MM.1S (cell line): ENCODE measurements at regions not wholly inside any gene's neighbourhood (a gene's known extent, or its start where the extent isn't known, plus 50 kb on each side); places are given as distances from the start of the nearest gene placed in this dataset.

ENCODE experiments used
- DNase-seq: peaks from one replicate; pipeline ENCODE4 v3.0.0-alpha.2; 2015
- H2AFZ ChIP-seq: fragments of 300-600 bp; sonication (generic); 2 replicates; pipeline ENCODE4 v1.6.0; 2016; ENCODE audit warnings: antibody characterized with exemption, low read length
- H3F3A ChIP-seq: fragments of 300-600 bp; sonication (generic); 2 replicates; pipeline ENCODE4 v1.6.1; 2016; ENCODE audit warnings: mild to moderate bottlenecking, antibody characterized with exemption, low read length, moderate library complexity, mixed read lengths; ENCODE audit not compliant: insufficient read depth
- H3K27ac ChIP-seq: fragments of 300-600 bp; sonication (generic); 2 replicates; pipeline ENCODE4 v1.5.1; 2016; ENCODE audit warnings: mild to moderate bottlenecking, low read length
- H3K27me3 ChIP-seq: fragments of 300-600 bp; sonication (generic); replicated peaks from 2 replicates; pipeline ENCODE4 v1.6.0; 2016; ENCODE audit warnings: low read length; ENCODE audit not compliant: insufficient read depth
- H3K36me3 ChIP-seq: fragments of 300-600 bp; sonication (generic); replicated peaks from 2 replicates; pipeline ENCODE4 v1.6.1; 2016; ENCODE audit warnings: mild to moderate bottlenecking, low read length, mixed read lengths; ENCODE audit not compliant: insufficient read depth
- H3K4me1 ChIP-seq: fragments of 300-600 bp; sonication (generic); 2 replicates; pipeline ENCODE4 v1.6.1; 2016; ENCODE audit warnings: low read length, mixed read lengths
- H3K4me2 ChIP-seq: fragments of 300-600 bp; sonication (generic); 2 replicates; pipeline ENCODE4 v1.6.0; 2016; ENCODE audit warnings: low read depth, low read length
- H3K4me3 ChIP-seq: fragments of 300-600 bp; sonication (generic); 2 replicates; pipeline ENCODE4 v1.5.1; 2016; ENCODE audit warnings: low read length, mixed read lengths
- H3K79me2 ChIP-seq: fragments of 300-600 bp; sonication (generic); 2 replicates; pipeline ENCODE4 v1.6.1; 2016; ENCODE audit warnings: mixed run types, low read length, mixed read lengths
- H3K9ac ChIP-seq: fragments of 300-600 bp; sonication (generic); 2 replicates; pipeline ENCODE4 v1.6.1; 2016; ENCODE audit warnings: low read length, mixed read lengths
- H3K9me2 ChIP-seq: fragments of 300-600 bp; sonication (generic); replicated peaks from 2 replicates; pipeline ENCODE4 v1.6.1; 2016; ENCODE audit warnings: mild to moderate bottlenecking, low read length, mixed read lengths; ENCODE audit not compliant: insufficient read depth
- H3K9me3 ChIP-seq: fragments of 300-600 bp; sonication (generic); replicated peaks from 2 replicates; pipeline ENCODE4 v1.6.1; 2016; ENCODE audit warnings: mild to moderate bottlenecking, low read length, mixed read lengths; ENCODE audit not compliant: insufficient read depth
- H4K20me1 ChIP-seq: fragments of 300-600 bp; sonication (generic); 2 replicates; pipeline ENCODE4 v1.6.1; 2016; ENCODE audit warnings: mild to moderate bottlenecking, low read length, moderate library complexity, mixed read lengths; ENCODE audit not compliant: insufficient read depth
- CTCF ChIP-seq: fragments of 300-600 bp; sonication (generic); IDR thresholded peaks from 2 replicates; pipeline ENCODE4 v1.5.1; 2016; ENCODE audit warnings: antibody characterized with exemption, low read length, mixed read lengths
- EZH2 ChIP-seq: fragments of 300-600 bp; sonication (generic); optimal IDR thresholded peaks from 2 replicates; pipeline ENCODE3; 2017; ENCODE audit warnings: low read depth, mild to moderate bottlenecking, antibody characterized with exemption, low read length, mixed read lengths
- EZH2phosphoT487 ChIP-seq: fragments of 300-600 bp; sonication (generic); IDR thresholded peaks from 2 replicates; pipeline ENCODE4 v1.6.1; 2018; ENCODE audit warnings: antibody characterized with exemption, low read length

GRCh38 chr5:56514245-56514644 is 281.1 kb upstream of the ANKRD55 start:
- no peak for DNase-seq
- no peaks in the 10 kb centered on the region for H3K79me2 ChIP-seq
- H3F3A ChIP-seq = no peaks in the 10 kb centered on the region
- H3K27ac ChIP-seq = no peak overlapping the region
- H3K4me3 ChIP-seq = no peak overlapping the region
- 0 out of 2 replicates have a peak, but pooled peaks cover 4% of the 10 kb centered on the region for H3K4me1 ChIP-seq
- no peaks in the 10 kb centered on the region for H3K9me2 ChIP-seq
- no peaks in the 10 kb centered on the region for H3K9me3 ChIP-seq
- no peak overlapping the region for H3K9ac ChIP-seq
- no peaks in the 10 kb centered on the region for H3K27me3 ChIP-seq
- H2AFZ ChIP-seq = no peak overlapping the region
- H3K36me3 ChIP-seq = no peaks in the 10 kb centered on the region
- no peaks in the 10 kb centered on the region for H4K20me1 ChIP-seq
- no peak overlapping the region for H3K4me2 ChIP-seq
- TF ChIP-seq EZH2phosphoT487 (no peak), EZH2 (no peak), CTCF (no peak)

- no peak for DNase-seq
- H3K27me3 ChIP-seq = no peaks in the 10 kb centered on the region
- H3K36me3 ChIP-seq = no peaks in the 10 kb centered on the region
- H3K4me1 ChIP-seq = 0 out of 2 replicates have a peak, but pooled peaks cover 4% of the 10 kb centered on the region
- no peaks in the 10 kb centered on the region for H3F3A ChIP-seq
- H3K9me3 ChIP-seq = no peaks in the 10 kb centered on the region
- no peak overlapping the region for H3K9ac ChIP-seq
- H2AFZ ChIP-seq = no peak overlapping the region
- no peaks in the 10 kb centered on the region for H3K9me2 ChIP-seq
- no peaks in the 10 kb centered on the region for H3K79me2 ChIP-seq
- H4K20me1 ChIP-seq = no peaks in the 10 kb centered on the region
- no peak overlapping the region for H3K4me2 ChIP-seq
- H3K4me3 ChIP-seq = no peak overlapping the region
- H3K27ac ChIP-seq = no peak overlapping the region
- no peak for TF ChIP-seq CTCF
- TF ChIP-seq EZH2phosphoT487 = no peak
These were observed 280.0 kb upstream of the ANKRD55 start for GRCh38 chr5:56513141-56513540.

GRCh38 chr5:56512313-56512996 is 279.3 kb upstream of the ANKRD55 start:
- H3K36me3 ChIP-seq = no peaks in the 10 kb centered on the region
- no peak overlapping the region for H2AFZ ChIP-seq
- 0 out of 2 replicates have a peak, but pooled peaks cover 4% of the 10 kb centered on the region for H3K4me1 ChIP-seq
- H4K20me1 ChIP-seq = no peaks in the 10 kb centered on the region
- no peak overlapping the region for H3K4me2 ChIP-seq
- no peak for DNase-seq
- H3K79me2 ChIP-seq = no peaks in the 10 kb centered on the region
- no peaks in the 10 kb centered on the region for H3K27me3 ChIP-seq
- H3K4me3 ChIP-seq = no peak overlapping the region
- H3F3A ChIP-seq = no peaks in the 10 kb centered on the region
- H3K9me3 ChIP-seq = no peaks in the 10 kb centered on the region
- no peak for TF ChIP-seq EZH2phosphoT487
- TF ChIP-seq EZH2 = no peak
- H3K9ac ChIP-seq = no peak overlapping the region
- no peaks in the 10 kb centered on the region for H3K9me2 ChIP-seq
- H3K27ac ChIP-seq = no peak overlapping the region

GRCh38 chr5:56511326-56511841 is 278.3 kb upstream of the ANKRD55 start:
- Histone ChIP-seq H3F3A (no peaks in the 10 kb centered on the region), H3K9ac (no peak overlapping the region), H2AFZ (no peak overlapping the region), H3K4me1 (0 out of 2 replicates have a peak, but pooled peaks cover 4% of the 10 kb centered on the region), H3K27ac (no peak overlapping the region), H3K36me3 (no peaks in the 10 kb centered on the region), H3K9me2 (no peaks in the 10 kb centered on the region), H3K27me3 (no peaks in the 10 kb centered on the region), H3K79me2 (no peaks in the 10 kb centered on the region), H3K9me3 (no peaks in the 10 kb centered on the region), H3K4me2 (no peak overlapping the region), H4K20me1 (no peaks in the 10 kb centered on the region), H3K4me3 (no peak overlapping the region)
- TF ChIP-seq EZH2phosphoT487 = no peak
- TF ChIP-seq EZH2 = no peak
- DNase-seq = no peak
